ENCODE measurements at regions not wholly inside any gene's neighbourhood (a gene's known extent, or its start where the extent isn't known, plus 50 kb on each side); places are given as distances from the start of the nearest gene placed in this dataset.

GRCh38 chr2:36071698-36072097, 283.9 kb upstream of the CRIM1 start:
- TF ChIP-seq REST (IDR thresholded peaks at IDR 0.05; ENCODE audit: insufficient replicate concordance, low read depth) = no peak
- no peak for TF ChIP-seq CTCF (IDR thresholded peaks at IDR 0.05; ENCODE audit: insufficient read depth, low read length)
- TF ChIP-seq POLR2AphosphoS5 (IDR thresholded peaks at IDR 0.05; ENCODE audit: low read depth) = no peak
- TF ChIP-seq GABPA (IDR thresholded peaks at IDR 0.05; ENCODE audit: low read depth) = no peak
- TF ChIP-seq SPI1 (IDR thresholded peaks at IDR 0.05; ENCODE audit: borderline replicate concordance, low read depth) = no peak

All from HL-60 (cell line).